NB4 (cell line): ENCODE measurements at regions not wholly inside any gene's neighbourhood (a gene's known extent, or its start where the extent isn't known, plus 50 kb on each side); places are given as distances from the start of the nearest gene placed in this dataset.
"Not testable (repeated sequence)": the region's sequence is repeated elsewhere in the genome, so short reads cannot be mapped to it uniquely, and the experiment has no call there.

ENCODE experiments used
- MYC ChIP-seq: IDR thresholded peaks from 2 replicates; pipeline ENCODE4 v1.6.1; 2011; ENCODE audit warnings: low read depth, low read length
- POLR2A ChIP-seq: IDR thresholded peaks from 2 replicates; pipeline ENCODE4 v1.6.1; 2011; ENCODE audit warnings: mild to moderate bottlenecking; ENCODE audit not compliant: insufficient read length; ENCODE audit errors: extremely low read depth
- TF ChIP-seq, protein P1 (sequence below): IDR thresholded peaks from one replicate; pipeline ENCODE4 v1.5.1; 2012; ENCODE audit warnings: low read depth, low read length
- TF ChIP-seq, protein P2 (sequence below): IDR thresholded peaks from 2 replicates; pipeline ENCODE4 v1.6.1; 2011; ENCODE audit warnings: low read depth, low read length

DNA sequence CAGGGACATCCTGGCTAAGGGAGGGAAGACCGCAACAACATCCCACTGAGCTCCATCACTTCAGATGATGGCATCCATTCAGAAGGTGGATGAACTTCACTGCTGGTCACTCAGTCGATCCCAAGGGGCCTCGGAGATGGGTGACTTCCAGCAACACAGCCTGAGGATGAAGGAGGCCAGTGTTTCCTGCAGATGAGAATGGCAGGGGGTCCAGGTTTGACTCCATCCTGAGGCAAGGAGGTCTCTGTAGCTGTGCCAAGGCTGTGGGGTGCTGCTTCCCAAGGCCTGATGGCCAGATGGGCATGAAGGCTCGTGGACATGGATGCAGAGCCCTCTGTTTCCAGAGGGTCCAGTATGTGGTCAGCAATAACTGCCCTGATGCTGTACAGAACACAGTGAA, 2693.4 kb upstream of the DEFB115 start:
- TF ChIP-seq MYC, POLR2A: not testable (repeated sequence)
- TF ChIP-seq, protein P1, sequence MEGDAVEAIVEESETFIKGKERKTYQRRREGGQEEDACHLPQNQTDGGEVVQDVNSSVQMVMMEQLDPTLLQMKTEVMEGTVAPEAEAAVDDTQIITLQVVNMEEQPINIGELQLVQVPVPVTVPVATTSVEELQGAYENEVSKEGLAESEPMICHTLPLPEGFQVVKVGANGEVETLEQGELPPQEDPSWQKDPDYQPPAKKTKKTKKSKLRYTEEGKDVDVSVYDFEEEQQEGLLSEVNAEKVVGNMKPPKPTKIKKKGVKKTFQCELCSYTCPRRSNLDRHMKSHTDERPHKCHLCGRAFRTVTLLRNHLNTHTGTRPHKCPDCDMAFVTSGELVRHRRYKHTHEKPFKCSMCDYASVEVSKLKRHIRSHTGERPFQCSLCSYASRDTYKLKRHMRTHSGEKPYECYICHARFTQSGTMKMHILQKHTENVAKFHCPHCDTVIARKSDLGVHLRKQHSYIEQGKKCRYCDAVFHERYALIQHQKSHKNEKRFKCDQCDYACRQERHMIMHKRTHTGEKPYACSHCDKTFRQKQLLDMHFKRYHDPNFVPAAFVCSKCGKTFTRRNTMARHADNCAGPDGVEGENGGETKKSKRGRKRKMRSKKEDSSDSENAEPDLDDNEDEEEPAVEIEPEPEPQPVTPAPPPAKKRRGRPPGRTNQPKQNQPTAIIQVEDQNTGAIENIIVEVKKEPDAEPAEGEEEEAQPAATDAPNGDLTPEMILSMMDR, result not testable (repeated sequence)
- TF ChIP-seq, protein P2, sequence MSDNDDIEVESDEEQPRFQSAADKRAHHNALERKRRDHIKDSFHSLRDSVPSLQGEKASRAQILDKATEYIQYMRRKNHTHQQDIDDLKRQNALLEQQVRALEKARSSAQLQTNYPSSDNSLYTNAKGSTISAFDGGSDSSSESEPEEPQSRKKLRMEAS, result not testable (repeated sequence)
